Sigmoid colon (tissue), 4 donors: ENCODE measurements at regions not wholly inside any gene's neighbourhood (a gene's known extent, or its start where the extent isn't known, plus 50 kb on each side); places are given as distances from the start of the nearest gene placed in this dataset.

Source experiments
- POLR2AphosphoS5 ChIP-seq, 4 donors: sonication (generic); formaldehyde crosslinking; IDR thresholded peaks; one replicate each; pipeline ENCODE4 v1.6.1; 2017; ENCODE audit warnings: antibody characterized with exemption in 4 of 4
- TF ChIP-seq, protein P1 (sequence below), 4 experiments: fragments of 450-650 bp in 3 of 4; fragments of 200-600 bp in 1 of 4; IDR thresholded peaks; one replicate each; pipeline ENCODE4 v1.5.1; 2016 to 2019; ENCODE audit warnings: antibody characterized with exemption in 4 of 4, mild to moderate bottlenecking in 3 of 4, moderate library complexity in 2 of 4

DNA sequence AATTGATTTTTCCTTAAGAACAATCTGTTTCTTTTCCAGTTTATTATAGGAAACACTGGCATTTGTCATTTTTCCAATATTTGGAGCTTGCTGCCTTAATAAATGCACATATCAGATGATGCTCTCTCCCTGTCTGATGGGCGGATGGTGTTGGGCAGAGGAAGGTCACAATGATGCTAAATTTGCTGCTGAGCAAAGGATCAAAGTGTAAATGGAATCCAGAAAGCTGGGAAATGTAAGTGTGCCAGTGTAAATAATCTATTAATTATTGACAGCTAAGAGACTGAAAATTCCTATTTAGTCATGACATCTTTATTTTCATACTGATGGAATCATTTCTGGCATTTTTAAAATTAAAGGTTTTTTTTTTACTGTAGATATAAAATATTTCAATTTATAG lies 243.2 kb downstream of the PTBP2 start:
- TF ChIP-seq, protein P1, sequence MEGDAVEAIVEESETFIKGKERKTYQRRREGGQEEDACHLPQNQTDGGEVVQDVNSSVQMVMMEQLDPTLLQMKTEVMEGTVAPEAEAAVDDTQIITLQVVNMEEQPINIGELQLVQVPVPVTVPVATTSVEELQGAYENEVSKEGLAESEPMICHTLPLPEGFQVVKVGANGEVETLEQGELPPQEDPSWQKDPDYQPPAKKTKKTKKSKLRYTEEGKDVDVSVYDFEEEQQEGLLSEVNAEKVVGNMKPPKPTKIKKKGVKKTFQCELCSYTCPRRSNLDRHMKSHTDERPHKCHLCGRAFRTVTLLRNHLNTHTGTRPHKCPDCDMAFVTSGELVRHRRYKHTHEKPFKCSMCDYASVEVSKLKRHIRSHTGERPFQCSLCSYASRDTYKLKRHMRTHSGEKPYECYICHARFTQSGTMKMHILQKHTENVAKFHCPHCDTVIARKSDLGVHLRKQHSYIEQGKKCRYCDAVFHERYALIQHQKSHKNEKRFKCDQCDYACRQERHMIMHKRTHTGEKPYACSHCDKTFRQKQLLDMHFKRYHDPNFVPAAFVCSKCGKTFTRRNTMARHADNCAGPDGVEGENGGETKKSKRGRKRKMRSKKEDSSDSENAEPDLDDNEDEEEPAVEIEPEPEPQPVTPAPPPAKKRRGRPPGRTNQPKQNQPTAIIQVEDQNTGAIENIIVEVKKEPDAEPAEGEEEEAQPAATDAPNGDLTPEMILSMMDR (IDR thresholded peaks at IDR 0.05) = no peak
- TF ChIP-seq POLR2AphosphoS5 (IDR thresholded peaks at IDR 0.05) = no peak
